ENCODE measurements at regions not wholly inside any gene's neighbourhood (a gene's known extent, or its start where the extent isn't known, plus 50 kb on each side); places are given as distances from the start of the nearest gene placed in this dataset.

DNA sequence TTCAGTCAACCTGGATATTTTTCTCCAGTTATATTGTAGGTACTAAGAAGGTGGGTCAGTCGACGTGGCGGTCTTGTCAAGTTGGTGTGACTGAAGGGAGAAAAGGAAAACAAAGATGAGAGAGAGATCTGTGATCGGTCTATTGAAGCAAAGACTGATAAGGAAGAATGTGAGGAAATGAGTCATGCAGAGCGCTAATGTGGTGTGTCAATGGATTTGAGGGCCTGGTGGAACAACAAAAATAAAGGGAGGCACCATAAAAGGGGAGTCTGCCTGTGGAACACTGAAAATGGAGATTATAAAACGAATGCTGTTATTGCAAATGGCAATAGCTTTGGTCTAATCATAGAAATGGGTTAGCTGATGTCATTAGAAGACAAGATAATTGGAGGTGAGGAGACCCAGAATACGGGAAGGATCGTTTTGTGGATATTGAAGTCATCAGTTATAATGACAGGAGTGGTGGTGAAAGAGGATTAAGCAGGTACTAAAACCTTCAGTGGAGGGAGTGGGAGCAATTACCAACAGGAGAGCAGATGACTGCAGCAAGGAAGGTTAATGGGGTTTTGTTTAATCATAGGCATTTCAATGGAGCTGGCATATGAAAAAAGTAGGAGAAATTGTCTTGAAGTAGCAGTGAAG, 599.1 kb upstream of the FSHR start:
- CTCF ChIA-PET: no interaction called here
- no peak overlapping the region for H3K9ac ChIP-seq (ENCODE audit: low read length)
- H2AFZ ChIP-seq (ENCODE audit: low read depth, low read length, poor library complexity, severe bottlenecking): no peak overlapping the region
- H3K4me3 ChIP-seq (replicated peaks in 1 of 2; ENCODE audit: low read depth in 1 of 2, low read length in 2 of 2): no peak overlapping the region
- H3K36me3 ChIP-seq (ENCODE audit: control insufficient read depth in 1 of 2, insufficient read depth in 2 of 2, low read length in 2 of 2): no peaks in the 10 kb centered on the region
- intact Hi-C loops (cut with micrococcal nuclease): no loop called here
- no peaks in the 10 kb centered on the region for H3K79me2 ChIP-seq (ENCODE audit: insufficient read depth, low read length)
- POLR2A ChIA-PET: no interaction called here
- ATAC-seq: no peak
- BruUV-seq (replicated peaks): no TSS peak
- H3K9me3 ChIP-seq (ENCODE audit: control insufficient read depth in 1 of 2, insufficient read depth in 1 of 2, low read depth in 1 of 2, low read length in 2 of 2): peaks cover 0 to 9% of the 10 kb centered on the region in 2 experiments; a peak in 1 of 4 replicates
- H3K27me3 ChIP-seq (ENCODE audit: insufficient read depth, low read length): no peaks in the 10 kb centered on the region
- no peak overlapping the region for H3K4me2 ChIP-seq (ENCODE audit: low read length)
- no peaks in the 10 kb centered on the region for H3K4me1 ChIP-seq (ENCODE audit: control insufficient read depth in 1 of 2, insufficient read depth in 2 of 2, low read length in 2 of 2)
- no peak overlapping the region for H3K27ac ChIP-seq (ENCODE audit: low read depth, low read length)
- no peaks in the 10 kb centered on the region for H4K20me1 ChIP-seq (ENCODE audit: insufficient read depth)
- H3K9me2 ChIP-seq (ENCODE audit: insufficient read depth): no peaks in the 10 kb centered on the region
- DNase-seq (ENCODE audit: low read depth, low spot score): no peak
- RAD21 ChIA-PET (ENCODE audit: low non-redundant PET in 1 of 2, low total read pairs in 2 of 2, uncharacterized antibody in 2 of 2, unreplicated experiment in 2 of 2): no interaction called here
- no peak for TF ChIP-seq RAD21 (IDR thresholded peaks at IDR 0.05; ENCODE audit: low read depth)
- no peak for TF ChIP-seq EZH2phosphoT487 (IDR thresholded peaks at IDR 0.05; ENCODE audit: borderline replicate concordance)
- TF ChIP-seq SRF (IDR thresholded peaks at IDR 0.05; ENCODE audit: low read depth): no peak
- TF ChIP-seq REST (IDR thresholded peaks at IDR 0.05; ENCODE audit: low read depth): no peak
- no peak for TF ChIP-seq ELF1 (IDR thresholded peaks at IDR 0.05; ENCODE audit: borderline replicate concordance, low read depth)
- TF ChIP-seq CEBPB (IDR thresholded peaks at IDR 0.05; ENCODE audit: low read depth): no peak
- no peak for TF ChIP-seq MAX (IDR thresholded peaks at IDR 0.05)
- TF ChIP-seq POLR2A (IDR thresholded peaks at IDR 0.05; ENCODE audit: borderline replicate concordance, extremely low read depth, insufficient read depth, insufficient read length): no peak
- no peak for TF ChIP-seq ATF3 (IDR thresholded peaks at IDR 0.05)
